ENCODE measurements at regions not wholly inside any gene's neighbourhood (a gene's known extent, or its start where the extent isn't known, plus 50 kb on each side); places are given as distances from the start of the nearest gene placed in this dataset.

- DNase-seq: no peak
These were observed 407.7 kb downstream of the LMO7 start for GRCh38 chr13:76043874-76044273.

GRCh38 chr13:76038920-76039716 lies 403.0 kb downstream of the LMO7 start:
- no peak for DNase-seq

- DNase-seq: no peak
These were observed 400.0 kb downstream of the LMO7 start for GRCh38 chr13:76036176-76036575.

GRCh38 chr13:76035711-76036110 lies 399.6 kb downstream of the LMO7 start:
- DNase-seq: no peak

- no peak for DNase-seq
These were observed 393.6 kb downstream of the LMO7 start for GRCh38 chr13:76029706-76030105.

GRCh38 chr13:76029088-76029487 lies 393.0 kb downstream of the LMO7 start:
- DNase-seq: no peak

GRCh38 chr13:76027131-76027530 lies 391.0 kb downstream of the LMO7 start:
- no peak for DNase-seq

- no peak for DNase-seq
These were observed 389.3 kb downstream of the LMO7 start for GRCh38 chr13:76025392-76025791.

GRCh38 chr13:76024151-76024550 lies 388.0 kb downstream of the LMO7 start:
- no peak for DNase-seq

- DNase-seq: no peak
These were observed 387.5 kb downstream of the LMO7 start for GRCh38 chr13:76023652-76024051.

GRCh38 chr13:76020421-76020955 lies 384.4 kb downstream of the LMO7 start:
- DNase-seq: no peak

GRCh38 chr13:76019421-76020044 lies 383.4 kb downstream of the LMO7 start:
- peak; percentile 31 for DNase-seq

- DNase-seq: no peak
These were observed 381.9 kb downstream of the LMO7 start for GRCh38 chr13:76017861-76018556.

- no peak for DNase-seq
These were observed 380.8 kb downstream of the LMO7 start for GRCh38 chr13:76016799-76017400.

- DNase-seq: no peak
These were observed 378.5 kb downstream of the LMO7 start for GRCh38 chr13:76014406-76015318.

GRCh38 chr13:76012091-76012721 lies 376.1 kb downstream of the LMO7 start:
- DNase-seq: no peak

GRCh38 chr13:76009267-76009890 lies 373.2 kb downstream of the LMO7 start:
- no peak for DNase-seq

GRCh38 chr13:76004416-76004815 lies 368.3 kb downstream of the LMO7 start:
- no peak for DNase-seq

GRCh38 chr13:76000131-76000530 lies 364.0 kb downstream of the LMO7 start:
- no peak for DNase-seq

- no peak for DNase-seq
These were observed 360.5 kb downstream of the LMO7 start for GRCh38 chr13:75996582-75996981.

- DNase-seq: no peak
These were observed 359.8 kb downstream of the LMO7 start for GRCh38 chr13:75995966-75996365.
